IPS-15b (cell line): ENCODE measurements at regions not wholly inside any gene's neighbourhood (a gene's known extent, or its start where the extent isn't known, plus 50 kb on each side); places are given as distances from the start of the nearest gene placed in this dataset.
"Not testable (repeated sequence)": the region's sequence is repeated elsewhere in the genome, so short reads cannot be mapped to it uniquely, and the experiment has no call there.

Source experiments
- H3K27me3 ChIP-seq: one replicate; pipeline ENCODE4 v1.6.1; 2013; ENCODE audit warnings: low read length; ENCODE audit not compliant: control insufficient read depth, insufficient read depth
- H3K36me3 ChIP-seq: one replicate; pipeline ENCODE4 v1.6.1; 2013; ENCODE audit warnings: low read length; ENCODE audit not compliant: control insufficient read depth, insufficient read depth
- H3K4me1 ChIP-seq: one replicate; pipeline ENCODE4 v1.6.1; 2013; ENCODE audit warnings: mild to moderate bottlenecking, low read length; ENCODE audit not compliant: control insufficient read depth, insufficient read depth
- H3K4me3 ChIP-seq: one replicate; pipeline ENCODE4 v1.5.1; 2013; ENCODE audit warnings: low read depth, low read length
- H3K9ac ChIP-seq: one replicate; pipeline ENCODE4 v1.6.1; 2013; ENCODE audit warnings: low read depth, mild to moderate bottlenecking, low read length
- H3K9me3 ChIP-seq: one replicate; pipeline ENCODE4 v1.6.1; 2013; ENCODE audit warnings: mild to moderate bottlenecking, low read length; ENCODE audit not compliant: control insufficient read depth, insufficient read depth

GRCh38 chr11:110856996-110857812, 145.0 kb upstream of the ARHGAP20 start:
- no peak overlapping the region for H3K4me3 ChIP-seq
- no peak overlapping the region for H3K9ac ChIP-seq
- no peaks in the 10 kb centered on the region for H3K9me3 ChIP-seq
- H3K36me3 ChIP-seq = no peaks in the 10 kb centered on the region
- H3K27me3 ChIP-seq = no peaks in the 10 kb centered on the region
- H3K4me1 ChIP-seq = no peaks in the 10 kb centered on the region

GRCh38 chr11:110856340-110856739, 144.1 kb upstream of the ARHGAP20 start:
- no peaks in the 10 kb centered on the region for H3K4me1 ChIP-seq
- H3K9ac ChIP-seq = no peak overlapping the region
- no peaks in the 10 kb centered on the region for H3K9me3 ChIP-seq
- no peak overlapping the region for H3K4me3 ChIP-seq
- H3K27me3 ChIP-seq = no peaks in the 10 kb centered on the region
- no peaks in the 10 kb centered on the region for H3K36me3 ChIP-seq

GRCh38 chr11:110855191-110855590, 143.0 kb upstream of the ARHGAP20 start:
- Histone ChIP-seq H3K27me3 (no peaks in the 10 kb centered on the region), H3K4me1 (no peaks in the 10 kb centered on the region), H3K4me3 (no peak overlapping the region), H3K9ac (no peak overlapping the region), H3K9me3 (no peaks in the 10 kb centered on the region), H3K36me3 (no peaks in the 10 kb centered on the region)

- H3K9me3 ChIP-seq = no peaks in the 10 kb centered on the region
- no peaks in the 10 kb centered on the region for H3K27me3 ChIP-seq
- H3K9ac ChIP-seq = no peak overlapping the region
- H3K4me3 ChIP-seq = no peak overlapping the region
- H3K36me3 ChIP-seq = no peaks in the 10 kb centered on the region
- no peaks in the 10 kb centered on the region for H3K4me1 ChIP-seq
These were observed 140.8 kb upstream of the ARHGAP20 start for GRCh38 chr11:110852921-110853490.

- no peaks in the 10 kb centered on the region for H3K9me3 ChIP-seq
- no peaks in the 10 kb centered on the region for H3K27me3 ChIP-seq
- H3K4me1 ChIP-seq = no peaks in the 10 kb centered on the region
- no peak overlapping the region for H3K4me3 ChIP-seq
- no peaks in the 10 kb centered on the region for H3K36me3 ChIP-seq
- no peak overlapping the region for H3K9ac ChIP-seq
These were observed 138.6 kb upstream of the ARHGAP20 start for GRCh38 chr11:110850846-110851245.

- not testable (repeated sequence) for H3K9ac ChIP-seq, H3K36me3 ChIP-seq
These were observed 130.8 kb upstream of the ARHGAP20 start for GRCh38 chr11:110843053-110843452.

GRCh38 chr11:110838808-110839207, 126.6 kb upstream of the ARHGAP20 start:
- no peaks in the 10 kb centered on the region for H3K36me3 ChIP-seq
- H3K4me1 ChIP-seq = no peaks in the 10 kb centered on the region
- H3K27me3 ChIP-seq = no peaks in the 10 kb centered on the region
- H3K9ac ChIP-seq = no peak overlapping the region
- no peak overlapping the region for H3K4me3 ChIP-seq
- no peaks in the 10 kb centered on the region for H3K9me3 ChIP-seq

More at GRCh38 chr11:110843053-110843452, 130.8 kb upstream of the ARHGAP20 start:
- not testable (repeated sequence) for H3K4me3 ChIP-seq, H3K9me3 ChIP-seq, H3K4me1 ChIP-seq, H3K27me3 ChIP-seq

GRCh38 chr11:110837603-110838002, 125.4 kb upstream of the ARHGAP20 start:
- no peak overlapping the region for H3K9ac ChIP-seq
- no peaks in the 10 kb centered on the region for H3K9me3 ChIP-seq
- no peak overlapping the region for H3K4me3 ChIP-seq
- H3K4me1 ChIP-seq = no peaks in the 10 kb centered on the region
- no peaks in the 10 kb centered on the region for H3K36me3 ChIP-seq
- no peaks in the 10 kb centered on the region for H3K27me3 ChIP-seq

GRCh38 chr11:110835106-110835505, 122.9 kb upstream of the ARHGAP20 start:
- Histone ChIP-seq H3K36me3 (no peaks in the 10 kb centered on the region), H3K9ac (no peak overlapping the region), H3K9me3 (no peaks in the 10 kb centered on the region), H3K4me1 (no peaks in the 10 kb centered on the region), H3K4me3 (no peak overlapping the region), H3K27me3 (no peaks in the 10 kb centered on the region)

GRCh38 chr11:110833033-110833484, 120.8 kb upstream of the ARHGAP20 start:
- no peaks in the 10 kb centered on the region for H3K27me3 ChIP-seq
- H3K9me3 ChIP-seq = no peaks in the 10 kb centered on the region
- no peak overlapping the region for H3K4me3 ChIP-seq
- no peaks in the 10 kb centered on the region for H3K4me1 ChIP-seq
- H3K36me3 ChIP-seq = no peaks in the 10 kb centered on the region
- H3K9ac ChIP-seq = no peak overlapping the region

- no peaks in the 10 kb centered on the region for H3K4me1 ChIP-seq
- no peaks in the 10 kb centered on the region for H3K9me3 ChIP-seq
- H3K9ac ChIP-seq = no peak overlapping the region
- H3K27me3 ChIP-seq = no peaks in the 10 kb centered on the region
- H3K4me3 ChIP-seq = no peak overlapping the region
- H3K36me3 ChIP-seq = no peaks in the 10 kb centered on the region
These were observed 120.3 kb upstream of the ARHGAP20 start for GRCh38 chr11:110832539-110832938.

GRCh38 chr11:110832080-110832479, 119.8 kb upstream of the ARHGAP20 start:
- H3K4me1 ChIP-seq = no peaks in the 10 kb centered on the region
- no peaks in the 10 kb centered on the region for H3K36me3 ChIP-seq
- no peaks in the 10 kb centered on the region for H3K27me3 ChIP-seq
- no peak overlapping the region for H3K9ac ChIP-seq
- no peak overlapping the region for H3K4me3 ChIP-seq
- H3K9me3 ChIP-seq = no peaks in the 10 kb centered on the region
